ENCODE measurements at regions not wholly inside any gene's neighbourhood (a gene's known extent, or its start where the extent isn't known, plus 50 kb on each side); places are given as distances from the start of the nearest gene placed in this dataset.

DNA sequence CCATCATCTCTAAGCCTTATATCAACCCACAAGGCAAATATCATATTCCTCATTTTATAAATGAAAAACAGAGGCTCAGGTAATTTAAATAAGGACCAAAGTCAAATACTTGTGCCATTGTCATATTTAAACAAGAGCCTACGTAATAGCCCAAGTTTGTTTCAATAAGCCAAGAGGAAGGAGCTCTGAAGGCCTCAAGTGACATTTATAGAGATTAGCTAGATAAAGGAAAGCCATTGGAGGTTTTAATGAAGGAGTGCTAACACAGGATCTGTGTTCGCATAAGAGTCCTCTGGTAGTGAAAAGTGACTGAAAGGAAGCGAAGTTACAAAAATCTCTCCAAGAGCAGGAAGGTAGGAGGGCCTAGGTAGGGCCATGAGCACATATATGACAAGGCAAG lies 384.9 kb upstream of the NOCT start:
- TF ChIP-seq, protein P1, sequence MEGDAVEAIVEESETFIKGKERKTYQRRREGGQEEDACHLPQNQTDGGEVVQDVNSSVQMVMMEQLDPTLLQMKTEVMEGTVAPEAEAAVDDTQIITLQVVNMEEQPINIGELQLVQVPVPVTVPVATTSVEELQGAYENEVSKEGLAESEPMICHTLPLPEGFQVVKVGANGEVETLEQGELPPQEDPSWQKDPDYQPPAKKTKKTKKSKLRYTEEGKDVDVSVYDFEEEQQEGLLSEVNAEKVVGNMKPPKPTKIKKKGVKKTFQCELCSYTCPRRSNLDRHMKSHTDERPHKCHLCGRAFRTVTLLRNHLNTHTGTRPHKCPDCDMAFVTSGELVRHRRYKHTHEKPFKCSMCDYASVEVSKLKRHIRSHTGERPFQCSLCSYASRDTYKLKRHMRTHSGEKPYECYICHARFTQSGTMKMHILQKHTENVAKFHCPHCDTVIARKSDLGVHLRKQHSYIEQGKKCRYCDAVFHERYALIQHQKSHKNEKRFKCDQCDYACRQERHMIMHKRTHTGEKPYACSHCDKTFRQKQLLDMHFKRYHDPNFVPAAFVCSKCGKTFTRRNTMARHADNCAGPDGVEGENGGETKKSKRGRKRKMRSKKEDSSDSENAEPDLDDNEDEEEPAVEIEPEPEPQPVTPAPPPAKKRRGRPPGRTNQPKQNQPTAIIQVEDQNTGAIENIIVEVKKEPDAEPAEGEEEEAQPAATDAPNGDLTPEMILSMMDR (IDR thresholded peaks at IDR 0.05 in 8 of 11, conservative IDR thresholded peaks at IDR 0.05 in 3 of 11): no peak
- TF ChIP-seq POLR2A (IDR thresholded peaks at IDR 0.05): no peak
